ENCODE measurements at regions not wholly inside any gene's neighbourhood (a gene's known extent, or its start where the extent isn't known, plus 50 kb on each side); places are given as distances from the start of the nearest gene placed in this dataset.

DNA sequence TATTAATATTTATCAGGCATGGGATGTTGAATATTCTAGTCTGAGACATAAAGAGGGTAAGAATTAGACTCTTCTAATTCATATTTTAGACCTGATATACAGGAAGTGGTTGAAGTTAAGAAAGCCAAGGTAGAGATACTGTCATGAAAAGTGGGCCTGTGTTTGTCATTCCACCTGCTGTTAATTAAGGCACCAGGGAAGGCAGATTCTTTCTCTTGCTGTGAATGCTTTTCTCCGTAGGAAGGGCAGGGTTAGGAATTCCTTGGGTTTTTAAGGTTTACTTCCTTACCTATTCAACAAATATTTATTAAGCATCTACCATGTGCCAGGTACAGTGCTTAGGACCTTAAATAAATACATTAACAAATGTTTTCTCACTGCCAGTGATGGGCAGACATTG is 196.4 kb downstream of the CAVIN4 start:
- intact Hi-C loops (cut with DNase I; ENCODE audit: low total_unique reads), result no loop called here
- Histone ChIP-seq H3K27me3 (no peaks in the 10 kb centered on the region), H3K4me1 (no peaks in the 10 kb centered on the region), H3K36me3 (no peaks in the 10 kb centered on the region), H3K9me3 (no peaks in the 10 kb centered on the region), H3K27ac (no peak overlapping the region), H3K4me3 (no peak overlapping the region)
- TF ChIP-seq POLR2AphosphoS5 (IDR thresholded peaks at IDR 0.05) (no peak), POLR2A (IDR thresholded peaks at IDR 0.05) (no peak)
- TF ChIP-seq, protein P1, sequence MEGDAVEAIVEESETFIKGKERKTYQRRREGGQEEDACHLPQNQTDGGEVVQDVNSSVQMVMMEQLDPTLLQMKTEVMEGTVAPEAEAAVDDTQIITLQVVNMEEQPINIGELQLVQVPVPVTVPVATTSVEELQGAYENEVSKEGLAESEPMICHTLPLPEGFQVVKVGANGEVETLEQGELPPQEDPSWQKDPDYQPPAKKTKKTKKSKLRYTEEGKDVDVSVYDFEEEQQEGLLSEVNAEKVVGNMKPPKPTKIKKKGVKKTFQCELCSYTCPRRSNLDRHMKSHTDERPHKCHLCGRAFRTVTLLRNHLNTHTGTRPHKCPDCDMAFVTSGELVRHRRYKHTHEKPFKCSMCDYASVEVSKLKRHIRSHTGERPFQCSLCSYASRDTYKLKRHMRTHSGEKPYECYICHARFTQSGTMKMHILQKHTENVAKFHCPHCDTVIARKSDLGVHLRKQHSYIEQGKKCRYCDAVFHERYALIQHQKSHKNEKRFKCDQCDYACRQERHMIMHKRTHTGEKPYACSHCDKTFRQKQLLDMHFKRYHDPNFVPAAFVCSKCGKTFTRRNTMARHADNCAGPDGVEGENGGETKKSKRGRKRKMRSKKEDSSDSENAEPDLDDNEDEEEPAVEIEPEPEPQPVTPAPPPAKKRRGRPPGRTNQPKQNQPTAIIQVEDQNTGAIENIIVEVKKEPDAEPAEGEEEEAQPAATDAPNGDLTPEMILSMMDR (IDR thresholded peaks at IDR 0.05), result no peak
- no peak for DNase-seq (ENCODE audit: low spot score in 2 of 2)

DNA sequence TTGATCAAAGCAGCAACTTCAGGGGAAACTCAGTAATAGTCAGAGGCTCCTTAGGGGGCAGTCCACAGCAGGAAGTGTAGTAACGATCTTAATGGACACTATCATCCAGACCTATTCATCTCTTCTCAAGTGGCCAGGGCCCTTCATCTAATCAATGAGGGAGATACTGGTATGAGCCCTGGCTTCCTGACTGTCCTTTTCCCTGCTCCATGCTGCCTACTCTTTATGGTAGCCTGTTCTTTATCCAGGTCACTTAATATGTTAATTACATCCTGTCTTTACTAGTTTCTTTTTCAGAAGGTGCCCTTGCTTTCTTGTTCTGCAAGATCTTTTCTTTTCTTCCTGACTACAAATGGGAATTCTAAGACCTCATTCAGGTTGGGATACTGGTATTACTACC is 197.1 kb downstream of the CAVIN4 start:
- DNase-seq (ENCODE audit: low spot score in 2 of 2), result no peak
- intact Hi-C loops (cut with DNase I; ENCODE audit: low total_unique reads), result no loop called here

DNA sequence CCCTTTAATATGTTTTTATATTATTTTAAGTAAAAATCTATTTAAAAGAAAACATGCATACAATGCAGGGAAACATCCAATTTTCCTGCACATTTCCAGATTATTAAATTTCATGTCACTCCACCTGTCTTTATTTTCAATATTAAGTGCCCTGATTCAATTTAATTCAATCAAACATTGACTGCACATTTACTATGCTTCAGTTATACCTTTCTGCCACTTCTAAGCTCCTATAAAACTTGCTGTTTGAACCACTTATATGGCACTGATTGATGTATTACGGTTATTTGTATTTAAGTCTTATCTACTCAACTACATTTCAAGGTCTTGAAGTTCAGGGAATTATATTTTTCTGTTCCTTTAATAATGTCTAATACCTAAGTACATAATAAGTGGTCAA is 198.0 kb downstream of the CAVIN4 start:
- no peak overlapping the region for H3K27ac ChIP-seq
- no peak for DNase-seq (ENCODE audit: low spot score in 2 of 2)
- H3K27me3 ChIP-seq, result no peaks in the 10 kb centered on the region
- H3K4me1 ChIP-seq, result no peaks in the 10 kb centered on the region
- intact Hi-C loops (cut with DNase I; ENCODE audit: low total_unique reads), result no loop called here
- H3K9me3 ChIP-seq, result no peaks in the 10 kb centered on the region
- TF ChIP-seq, protein P1 (IDR thresholded peaks at IDR 0.05), result no peak
- TF ChIP-seq POLR2AphosphoS5 (IDR thresholded peaks at IDR 0.05) (no peak), POLR2A (IDR thresholded peaks at IDR 0.05) (no peak)
- H3K4me3 ChIP-seq, result no peak overlapping the region
- H3K36me3 ChIP-seq, result no peaks in the 10 kb centered on the region

More for the DNA sequence above, 197.1 kb downstream of the CAVIN4 start:
- Histone ChIP-seq H3K27ac (no peak overlapping the region), H3K36me3 (no peaks in the 10 kb centered on the region), H3K4me3 (no peak overlapping the region), H3K9me3 (no peaks in the 10 kb centered on the region), H3K4me1 (no peaks in the 10 kb centered on the region), H3K27me3 (no peaks in the 10 kb centered on the region)
- TF ChIP-seq POLR2AphosphoS5 (IDR thresholded peaks at IDR 0.05) (no peak), POLR2A (IDR thresholded peaks at IDR 0.05) (no peak)
- TF ChIP-seq, protein P1 (IDR thresholded peaks at IDR 0.05), result no peak

DNA sequence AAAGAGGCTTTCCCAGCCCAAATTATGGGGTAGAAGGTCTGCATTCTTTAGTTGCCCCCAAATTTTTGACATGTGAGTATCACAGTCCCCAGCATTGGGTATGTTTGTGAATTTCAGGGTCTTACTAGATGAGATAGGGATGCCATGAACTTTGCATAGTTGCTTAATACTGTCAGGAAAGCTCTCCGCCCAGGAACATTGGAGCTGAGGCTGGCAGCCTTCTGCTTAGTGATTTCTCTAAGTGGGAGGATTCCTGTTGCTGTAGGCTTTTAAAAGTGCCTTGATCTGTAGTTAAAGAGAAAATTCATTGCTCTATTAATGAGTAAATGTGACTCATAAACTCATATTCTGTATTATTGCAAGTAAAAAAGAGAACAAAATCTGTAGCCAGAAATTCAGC is 206.9 kb downstream of the CAVIN4 start:
- H3K9me3 ChIP-seq, result peaks cover 0 to 3% of the 10 kb centered on the region in 2 donors
- H3K27me3 ChIP-seq, result no peaks in the 10 kb centered on the region
- H3K27ac ChIP-seq, result no peak overlapping the region
- no peak overlapping the region for H3K4me3 ChIP-seq
- TF ChIP-seq, protein P1 (IDR thresholded peaks at IDR 0.05), result no peak
- no peak for TF ChIP-seq POLR2A (IDR thresholded peaks at IDR 0.05)
- no peak for TF ChIP-seq POLR2AphosphoS5 (IDR thresholded peaks at IDR 0.05)
- intact Hi-C loops (cut with DNase I; ENCODE audit: low total_unique reads), result no loop called here
- H3K4me1 ChIP-seq, result no peaks in the 10 kb centered on the region
- no peaks in the 10 kb centered on the region for H3K36me3 ChIP-seq
- DNase-seq (ENCODE audit: low spot score in 2 of 2), result no peak

DNA sequence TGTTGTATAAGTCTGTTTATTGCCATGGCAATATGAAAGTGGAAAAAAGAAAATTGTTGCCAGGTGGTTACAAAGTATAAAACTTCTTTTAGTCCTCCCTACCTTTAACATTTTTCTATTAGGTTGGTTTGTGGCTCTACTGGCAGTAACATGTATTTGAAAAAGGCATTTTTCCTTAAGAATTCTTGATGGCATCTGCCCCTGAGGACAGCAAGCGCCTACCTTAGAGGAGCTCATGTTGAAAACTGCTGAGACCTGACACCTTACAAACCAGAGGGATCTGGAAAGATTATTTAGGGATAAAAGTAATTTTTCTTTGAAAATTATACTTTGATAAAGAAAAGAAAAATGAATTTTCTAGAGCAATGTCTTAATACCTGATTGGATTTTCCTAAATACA is 208.1 kb downstream of the CAVIN4 start:
- H3K4me1 ChIP-seq, result no peaks in the 10 kb centered on the region
- H3K9me3 ChIP-seq, result peaks cover 0 to 3% of the 10 kb centered on the region in 2 donors

More for the DNA sequence above, 208.1 kb downstream of the CAVIN4 start:
- Histone ChIP-seq H3K36me3 (no peaks in the 10 kb centered on the region), H3K4me3 (no peak overlapping the region), H3K27ac (no peak overlapping the region), H3K27me3 (no peaks in the 10 kb centered on the region)
- TF ChIP-seq POLR2A (IDR thresholded peaks at IDR 0.05) (no peak), POLR2AphosphoS5 (IDR thresholded peaks at IDR 0.05) (no peak)
- TF ChIP-seq, protein P1 (IDR thresholded peaks at IDR 0.05), result no peak
- intact Hi-C loops (cut with DNase I; ENCODE audit: low total_unique reads), result no loop called here
- no peak for DNase-seq (ENCODE audit: low spot score in 2 of 2)

Measured in breast epithelium (tissue), 4 donors.